Kidney epithelial cell (primary cell): ENCODE measurements at regions not wholly inside any gene's neighbourhood (a gene's known extent, or its start where the extent isn't known, plus 50 kb on each side); places are given as distances from the start of the nearest gene placed in this dataset.

Experiments used
- DNase-seq: peaks from one replicate; pipeline ENCODE4 v3.0.0-alpha.2; 2010; ENCODE audit warnings: low read depth
- H3K27me3 ChIP-seq: 2 replicates; pipeline ENCODE4 v1.6.0; 2011; ENCODE audit warnings: low read length; ENCODE audit not compliant: control insufficient read depth, insufficient read depth
- H3K36me3 ChIP-seq: 2 replicates; pipeline ENCODE4 v1.5.1; 2011; ENCODE audit warnings: low read length; ENCODE audit not compliant: control insufficient read depth, insufficient read depth
- H3K4me3 ChIP-seq: 2 replicates; pipeline ENCODE4 v1.5.1; 2011; ENCODE audit warnings: low read depth, mild to moderate bottlenecking, control low read depth, low read length
- CTCF ChIP-seq: IDR thresholded peaks from 2 replicates; pipeline ENCODE4 v1.5.1; 2011; ENCODE audit warnings: mild to moderate bottlenecking, moderate library complexity, low read length, control low read depth, inconsistent platforms; ENCODE audit not compliant: insufficient read depth, poor library complexity, severe bottlenecking

- no peaks in the 10 kb centered on the region for H3K27me3 ChIP-seq
Observed at GRCh38 chr11:134731213-134731961, 319.3 kb upstream of the B3GAT1 start.

GRCh38 chr11:134730561-134731212 lies 318.6 kb upstream of the B3GAT1 start:
- no peak for DNase-seq
- TF ChIP-seq CTCF: no peak
- Histone ChIP-seq H3K4me3 (no peak overlapping the region), H3K27me3 (no peaks in the 10 kb centered on the region), H3K36me3 (no peaks in the 10 kb centered on the region)

More at GRCh38 chr11:134731213-134731961, 319.3 kb upstream of the B3GAT1 start:
- no peak for TF ChIP-seq CTCF
- Histone ChIP-seq H3K36me3 (no peaks in the 10 kb centered on the region), H3K4me3 (no peak overlapping the region)
- no peak for DNase-seq

- TF ChIP-seq CTCF: no peak
- Histone ChIP-seq H3K36me3 (no peaks in the 10 kb centered on the region), H3K27me3 (no peaks in the 10 kb centered on the region), H3K4me3 (no peak overlapping the region)
- DNase-seq: no peak
Observed at GRCh38 chr11:134730101-134730500, 318.1 kb upstream of the B3GAT1 start.

- Histone ChIP-seq H3K36me3 (no peaks in the 10 kb centered on the region), H3K4me3 (no peak overlapping the region), H3K27me3 (no peaks in the 10 kb centered on the region)
- TF ChIP-seq CTCF: no peak
- no peak for DNase-seq
Observed at GRCh38 chr11:134728186-134728585, 316.1 kb upstream of the B3GAT1 start.

- Histone ChIP-seq H3K4me3 (no peak overlapping the region), H3K36me3 (no peaks in the 10 kb centered on the region), H3K27me3 (no peaks in the 10 kb centered on the region)
- no peak for TF ChIP-seq CTCF
- DNase-seq: no peak
Observed at GRCh38 chr11:134727636-134728035, 315.6 kb upstream of the B3GAT1 start.
